ENCODE measurements at regions not wholly inside any gene's neighbourhood (a gene's known extent, or its start where the extent isn't known, plus 50 kb on each side); places are given as distances from the start of the nearest gene placed in this dataset.

- 56 to 62% (median 56%) methylated on average over 4 of the region's 4 CpGs for WGBS, 3 donors
- Histone ChIP-seq H3K36me3 (ENCODE audit: insufficient read depth in 1 of 2, low read depth in 1 of 2) (no peaks in the 10 kb centered on the region), H3K4me3 (no peak overlapping the region), H3K27me3 (ENCODE audit: insufficient read depth in 3 of 3, low read length in 2 of 3) (peaks cover 0 to 2% (median 0%) of the 10 kb centered on the region in 3 donors), H3K9me3 (no peaks in the 10 kb centered on the region), H3K4me1 (no peaks in the 10 kb centered on the region), H3K27ac (no peak overlapping the region)
- intact Hi-C loops (cut with DNase I) = no loop called here
- TF ChIP-seq CTCF (IDR thresholded peaks at IDR 0.05) = no peak
- DNase-seq (no peak), ATAC-seq (no peak)
These were observed 265.0 kb downstream of the KIF4B start for GRCh38 chr5:155278532-155278931.

- DNase-seq (no peak), ATAC-seq (no peak)
- 64 to 68% (median 67%) methylated on average over 6 of the region's 6 CpGs for WGBS, 3 donors
- TF ChIP-seq CTCF (IDR thresholded peaks at IDR 0.05) = no peak
- Histone ChIP-seq H3K4me3 (no peak overlapping the region), H3K36me3 (ENCODE audit: insufficient read depth in 1 of 2, low read depth in 1 of 2) (no peaks in the 10 kb centered on the region), H3K4me1 (no peaks in the 10 kb centered on the region), H3K27me3 (ENCODE audit: insufficient read depth in 3 of 3, low read length in 2 of 3) (peaks cover 0 to 2% (median 0%) of the 10 kb centered on the region in 3 donors), H3K9me3 (no peaks in the 10 kb centered on the region), H3K27ac (no peak overlapping the region)
- intact Hi-C loops (cut with DNase I) = no loop called here
These were observed 269.1 kb downstream of the KIF4B start for GRCh38 chr5:155282503-155283107.

- Histone ChIP-seq H3K27ac (no peak overlapping the region), H3K9me3 (no peaks in the 10 kb centered on the region), H3K4me1 (no peaks in the 10 kb centered on the region), H3K36me3 (ENCODE audit: insufficient read depth in 1 of 2, low read depth in 1 of 2) (no peaks in the 10 kb centered on the region), H3K4me3 (no peak overlapping the region), H3K27me3 (ENCODE audit: insufficient read depth in 3 of 3, low read length in 2 of 3) (no peaks in the 10 kb centered on the region)
- intact Hi-C loops (cut with DNase I) = no loop called here
- ATAC-seq = no peak
- 13 to 26% (median 19%) methylated on average over 1 of the region's 1 CpG for WGBS, 3 donors
- DNase-seq = no peak
- TF ChIP-seq CTCF (IDR thresholded peaks at IDR 0.05) = no peak
These were observed 272.2 kb downstream of the KIF4B start for GRCh38 chr5:155285706-155286105.

- Histone ChIP-seq H3K4me1 (no peaks in the 10 kb centered on the region), H3K36me3 (ENCODE audit: insufficient read depth in 1 of 2, low read depth in 1 of 2) (no peaks in the 10 kb centered on the region), H3K27ac (no peak overlapping the region), H3K4me3 (no peak overlapping the region), H3K27me3 (ENCODE audit: insufficient read depth in 3 of 3, low read length in 2 of 3) (no peaks in the 10 kb centered on the region), H3K9me3 (no peaks in the 10 kb centered on the region)
- intact Hi-C loops (cut with DNase I) = no loop called here
- ATAC-seq (no peak), DNase-seq (no peak)
- 21 to 31% (median 23%) methylated on average over 1 of the region's 1 CpG for WGBS, 3 donors
- TF ChIP-seq CTCF (IDR thresholded peaks at IDR 0.05) = no peak
These were observed 277.4 kb downstream of the KIF4B start for GRCh38 chr5:155290937-155291336.

GRCh38 chr5:155293605-155294178 lies 280.1 kb downstream of the KIF4B start:
- WGBS, 3 donors = 69 to 77% (median 73%) methylated on average over 4 of the region's 4 CpGs
- intact Hi-C loops (cut with DNase I) = no loop called here
- H3K4me3 ChIP-seq = no peak overlapping the region

More at GRCh38 chr5:155293605-155294178, 280.1 kb downstream of the KIF4B start:
- Histone ChIP-seq H3K27me3 (ENCODE audit: insufficient read depth in 3 of 3, low read length in 2 of 3) (no peaks in the 10 kb centered on the region), H3K27ac (no peak overlapping the region), H3K9me3 (no peaks in the 10 kb centered on the region), H3K4me1 (no peaks in the 10 kb centered on the region), H3K36me3 (ENCODE audit: insufficient read depth in 1 of 2, low read depth in 1 of 2) (no peaks in the 10 kb centered on the region)
- no peak for TF ChIP-seq CTCF (IDR thresholded peaks at IDR 0.05)
- DNase-seq = no peak
- no peak for ATAC-seq
